Common myeloid progenitor, CD34-positive (primary cell): ENCODE measurements at regions not wholly inside any gene's neighbourhood (a gene's known extent, or its start where the extent isn't known, plus 50 kb on each side); places are given as distances from the start of the nearest gene placed in this dataset.
"Not testable (repeated sequence)": the region's sequence is repeated elsewhere in the genome, so short reads cannot be mapped to it uniquely, and the experiment has no call there.

Experiments used
- CTCF ChIA-PET: fragments of 350-600 bp; sonication (Branson Sonifier 250); formaldehyde crosslinking; loops from one replicate; lab custom pipeline; 2021; ENCODE audit warnings: antibody characterized with exemption; lab: Charles Lee
- POLR2A ChIA-PET: fragments of 350-600 bp; sonication (Branson Sonifier 250); formaldehyde crosslinking; loops from one replicate; lab custom pipeline; 2021; ENCODE audit warnings: antibody characterized with exemption; lab: Charles Lee
- DNase-seq, 3 donors: peaks; one replicate each; pipeline versions ENCODE4 v3.0.0 to v3.0.0-alpha.2; 2013
- H3K27ac ChIP-seq, 2 experiments: 1 replicate in 1 of 2; 2 replicates in 1 of 2; pipeline ENCODE4 v1.7.0; 2013; ENCODE audit warnings: inconsistent platforms in 2 of 2, low read length in 2 of 2, mild to moderate bottlenecking in 2 of 2, low read depth in 1 of 2, moderate library complexity in 1 of 2; ENCODE audit not compliant: severe bottlenecking in 2 of 2, insufficient read depth in 1 of 2, poor library complexity in 1 of 2
- H3K27me3 ChIP-seq, 5 experiments: replicated peaks in 2 of 5; 1 replicate in 3 of 5; 2 replicates in 2 of 5; pipeline versions ENCODE4 v1.6.1 to v1.7.0; 2013; ENCODE audit warnings: low read length in 4 of 5, mild to moderate bottlenecking in 2 of 5, moderate library complexity in 2 of 5, inconsistent platforms in 1 of 5; ENCODE audit not compliant: insufficient read depth in 5 of 5, control insufficient read depth in 4 of 5
- H3K36me3 ChIP-seq, 4 experiments: 1 replicate in 2 of 4; 2 replicates in 2 of 4; pipeline versions ENCODE4 v1.6.1 to v1.7.0; 2013; ENCODE audit warnings: low read length in 3 of 4, control low read depth in 1 of 4, mild to moderate bottlenecking in 1 of 4; ENCODE audit not compliant: control insufficient read depth in 4 of 4, insufficient read depth in 4 of 4
- H3K4me1 ChIP-seq, 4 experiments: 1 replicate in 3 of 4; 2 replicates in 1 of 4; pipeline versions ENCODE4 v1.6.1 to v1.7.1; 2013; ENCODE audit warnings: low read length in 3 of 4, mild to moderate bottlenecking in 3 of 4, control low read depth in 1 of 4, inconsistent platforms in 1 of 4, moderate library complexity in 1 of 4; ENCODE audit not compliant: control insufficient read depth in 4 of 4, insufficient read depth in 4 of 4; ENCODE audit errors: control extremely low read depth in 1 of 4
- H3K4me3 ChIP-seq, 7 experiments: 1 replicate in 4 of 7; 2 replicates in 3 of 7; pipeline versions ENCODE4 v1.5.1 to v1.7.0; 2013; ENCODE audit warnings: mild to moderate bottlenecking in 7 of 7, low read length in 6 of 7, moderate library complexity in 6 of 7, inconsistent platforms in 2 of 7, low read depth in 2 of 7, control low read depth in 1 of 7; ENCODE audit not compliant: insufficient read depth in 4 of 7, control insufficient read depth in 1 of 7; ENCODE audit errors: extremely low read depth in 1 of 7
- H3K9me3 ChIP-seq, 5 experiments: 1 replicate in 4 of 5; 2 replicates in 1 of 5; pipeline versions ENCODE4 v1.6.1 to v1.7.1; 2013; ENCODE audit warnings: low read length in 4 of 5, mild to moderate bottlenecking in 2 of 5, inconsistent platforms in 1 of 5, low read depth in 1 of 5, moderate library complexity in 1 of 5; ENCODE audit not compliant: control insufficient read depth in 4 of 5, insufficient read depth in 2 of 5; ENCODE audit errors: control extremely low read depth in 1 of 5
- WGBS: methylation state at CpG from one replicate; pipeline ENCODE4 v1.1.5; 2013; ENCODE audit not compliant: insufficient coverage; 5-methylcytosine and 5-hydroxymethylcytosine counted together

GRCh38 chr10:45545150-45545549 lies 127.4 kb downstream of the ZFAND4 start:
- no peaks in the 10 kb centered on the region for H3K27me3 ChIP-seq
- POLR2A ChIA-PET, result interaction anchor here (1.0 kb wide), 1 partner anchor 13 kb away, joined by 3 read pairs; no protein-coding TSS in a partner anchor
- no peak overlapping the region for H3K27ac ChIP-seq
- H3K36me3 ChIP-seq, result peaks cover 0 to 22% (median 6%) of the 10 kb centered on the region in 4 experiments
- peaks cover 0 to 17% (median 5%) of the 10 kb centered on the region in 4 experiments for H3K4me1 ChIP-seq
- peaks cover 0 to 2% (median 0%) of the 10 kb centered on the region in 5 experiments for H3K9me3 ChIP-seq
- no CpG with 5 or more reads among the region's 1 CpG for WGBS
- no peak overlapping the region for H3K4me3 ChIP-seq
- no peak for DNase-seq
- CTCF ChIA-PET, result interaction anchor here (1.0 to 1.9 kb wide), 2 partner anchors 11 to 78 kb away, joined by 3 to 7 read pairs; no protein-coding TSS in a partner anchor

GRCh38 chr10:45544191-45544590 lies 128.4 kb downstream of the ZFAND4 start:
- POLR2A ChIA-PET, result interaction anchor here (0.7 kb wide), 1 partner anchor 85 kb away, joined by 3 read pairs; no protein-coding TSS in a partner anchor
- no peak for DNase-seq
- Histone ChIP-seq H3K9me3 (peaks cover 0 to 2% (median 0%) of the 10 kb centered on the region in 5 experiments), H3K27ac (no peak overlapping the region), H3K36me3 (peaks cover 0 to 14% (median 3%) of the 10 kb centered on the region in 4 experiments), H3K27me3 (no peaks in the 10 kb centered on the region), H3K4me1 (peaks cover 0 to 17% (median 5%) of the 10 kb centered on the region in 4 experiments), H3K4me3 (no peak overlapping the region)
- WGBS, result no CpG with 5 or more reads among the region's 1 CpG
- CTCF ChIA-PET, result interaction anchor here (1.0 kb wide), 1 partner anchor 13 kb away, joined by 3 read pairs; no protein-coding TSS in a partner anchor

- H3K36me3 ChIP-seq, H3K27me3 ChIP-seq, POLR2A ChIA-PET, H3K27ac ChIP-seq, H3K9me3 ChIP-seq, DNase-seq, H3K4me3 ChIP-seq: not testable (repeated sequence)
- peaks cover 0 to 17% (median 5%) of the 10 kb centered on the region in 4 experiments for H3K4me1 ChIP-seq
- CTCF ChIA-PET, result interaction anchor here (1.4 kb wide), 1 partner anchor 15 kb away, joined by 3 read pairs; no protein-coding TSS in a partner anchor
- WGBS, result no CpG with 5 or more reads among the region's 5 CpGs
Measured at GRCh38 chr10:45541032-45541431, 131.5 kb downstream of the ZFAND4 start.

- H3K27me3 ChIP-seq, CTCF ChIA-PET, H3K4me3 ChIP-seq, H3K9me3 ChIP-seq, H3K27ac ChIP-seq, H3K36me3 ChIP-seq, POLR2A ChIA-PET, DNase-seq: not testable (repeated sequence)
- no CpG with 5 or more reads among the region's 2 CpGs for WGBS
- peaks cover 0 to 17% (median 5%) of the 10 kb centered on the region in 4 experiments for H3K4me1 ChIP-seq
Measured at GRCh38 chr10:45540589-45540988, 132.0 kb downstream of the ZFAND4 start.

- DNase-seq, H3K4me1 ChIP-seq, H3K9me3 ChIP-seq, H3K4me3 ChIP-seq, H3K36me3 ChIP-seq, H3K27ac ChIP-seq, H3K27me3 ChIP-seq, CTCF ChIA-PET, POLR2A ChIA-PET: not testable (repeated sequence)
- no CpG with 5 or more reads among the region's 1 CpG for WGBS
Measured at GRCh38 chr10:45539569-45539968, 133.0 kb downstream of the ZFAND4 start.

- CTCF ChIA-PET, result no interaction called here
- no peak overlapping the region for H3K4me3 ChIP-seq
- H3K36me3 ChIP-seq, result peaks cover 3 to 24% (median 5%) of the 10 kb centered on the region in 4 experiments
- no peaks in the 10 kb centered on the region for H3K27me3 ChIP-seq
- H3K9me3 ChIP-seq, result peaks cover 0 to 3% (median 0%) of the 10 kb centered on the region in 5 experiments
- H3K4me1 ChIP-seq, result peaks cover 0 to 9% (median 4%) of the 10 kb centered on the region in 4 experiments
- WGBS, result no CpG with 5 or more reads among the region's 2 CpGs
- POLR2A ChIA-PET, result no interaction called here
- no peak overlapping the region for H3K27ac ChIP-seq
- DNase-seq, result no peak
Measured at GRCh38 chr10:45534572-45534971, 138.0 kb downstream of the ZFAND4 start.

- Histone ChIP-seq H3K27me3 (no peaks in the 10 kb centered on the region), H3K36me3 (peaks cover 3 to 27% (median 5%) of the 10 kb centered on the region in 4 experiments), H3K27ac (peak overlapping the region in 1 of 2 experiments; percentile 3), H3K9me3 (peaks cover 0 to 3% (median 0%) of the 10 kb centered on the region in 5 experiments), H3K4me3 (no peak overlapping the region), H3K4me1 (peaks cover 0 to 9% (median 4%) of the 10 kb centered on the region in 4 experiments)
- POLR2A ChIA-PET, result no interaction called here
- peak in 1 of 3 donors; percentile 32 for DNase-seq
- CTCF ChIA-PET, result interaction anchor here (0.6 to 1.0 kb wide), 2 partner anchors 16 to 37 kb away, joined by 4 to 5 read pairs; no protein-coding TSS in a partner anchor
- no CpG with 5 or more reads among the region's 1 CpG for WGBS
Measured at GRCh38 chr10:45532480-45532879, 140.1 kb downstream of the ZFAND4 start.
